GM23338 (cell line): ENCODE measurements at regions not wholly inside any gene's neighbourhood (a gene's known extent, or its start where the extent isn't known, plus 50 kb on each side); places are given as distances from the start of the nearest gene placed in this dataset.

Experiments
- ATAC-seq: fragments of 200-7000 bp; cut with Tn5 transposase; 3 replicates; pipeline ENCODE4 v1.9.1; 2020
- DNase-seq: peaks from one replicate; pipeline ENCODE4 v3.0.0-alpha.2; 2015; ENCODE audit warnings: low spot score
- H2AFZ ChIP-seq: fragments of 200-600 bp; sonication (generic); 2 replicates; pipeline ENCODE4 v1.8.0; 2016; ENCODE audit warnings: antibody characterized with exemption, mild to moderate bottlenecking, moderate library complexity
- H3F3A ChIP-seq: fragments of 200-600 bp; sonication (generic); replicated peaks from 2 replicates; pipeline ENCODE4 v1.8.0; 2017; ENCODE audit warnings: antibody characterized with exemption, mixed run types, low read depth
- H3K27ac ChIP-seq: fragments of 200-600 bp; sonication (generic); 2 replicates; pipeline ENCODE4 v1.6.1; 2016; ENCODE audit warnings: low read depth
- H3K27me3 ChIP-seq: fragments of 200-600 bp; sonication (generic); 2 replicates; pipeline ENCODE4 v1.8.0; 2016; ENCODE audit warnings: mild to moderate bottlenecking, mixed run types, moderate library complexity; ENCODE audit not compliant: insufficient read depth
- H3K36me3 ChIP-seq: fragments of 200-600 bp; sonication (generic); 2 replicates; pipeline ENCODE4 v1.8.0; 2016; ENCODE audit warnings: mild to moderate bottlenecking; ENCODE audit not compliant: insufficient read depth
- H3K4me1 ChIP-seq: fragments of 200-600 bp; sonication (generic); 2 replicates; pipeline ENCODE4 v1.8.0; 2016; ENCODE audit warnings: mild to moderate bottlenecking, moderate library complexity; ENCODE audit not compliant: insufficient read depth
- H3K4me2 ChIP-seq: fragments of 200-600 bp; sonication (generic); 2 replicates; pipeline ENCODE4 v1.7.1; 2017; ENCODE audit warnings: mixed run types
- H3K4me3 ChIP-seq: fragments of 200-600 bp; sonication (generic); 2 replicates; pipeline ENCODE4 v1.6.1; 2016; ENCODE audit warnings: mixed run types
- H3K79me2 ChIP-seq: fragments of 200-600 bp; sonication (generic); replicated peaks from 2 replicates; pipeline ENCODE4 v1.8.0; 2017; ENCODE audit warnings: mild to moderate bottlenecking; ENCODE audit not compliant: insufficient read depth
- H3K9me2 ChIP-seq: fragments of 200-600 bp; sonication (generic); 2 replicates; pipeline ENCODE4 v1.8.0; 2017; ENCODE audit not compliant: insufficient read depth
- H4K20me1 ChIP-seq: fragments of 200-600 bp; sonication (generic); replicated peaks from 2 replicates; pipeline ENCODE4 v1.8.0; 2017; ENCODE audit warnings: mild to moderate bottlenecking; ENCODE audit not compliant: insufficient read depth
- H3K27ac Mint-ChIP-seq: 2 replicates; pipeline ENCODE4 v1.8.0; 2020; ENCODE audit warnings: inconsistent platforms, mild to moderate bottlenecking, moderate library complexity, mixed read lengths
- H3K27me3 Mint-ChIP-seq: 3 replicates; pipeline ENCODE4 v1.8.0; 2022; ENCODE audit warnings: low read depth, mild to moderate bottlenecking, moderate library complexity, mixed read lengths, inconsistent platforms; ENCODE audit not compliant: insufficient read depth, poor library complexity
- H3K36me3 Mint-ChIP-seq: 3 replicates; pipeline ENCODE4 v1.8.0; 2021; ENCODE audit warnings: low read depth, mild to moderate bottlenecking, inconsistent platforms, moderate library complexity, mixed read lengths
- H3K4me1 Mint-ChIP-seq: 3 replicates; pipeline ENCODE4 v1.8.0; 2020; ENCODE audit warnings: mild to moderate bottlenecking, inconsistent platforms, mixed read lengths
- H3K4me3 Mint-ChIP-seq: 3 replicates; pipeline ENCODE4 v1.8.0; 2021; ENCODE audit warnings: moderate library complexity, mild to moderate bottlenecking, inconsistent platforms, mixed read lengths
- H3K9me3 Mint-ChIP-seq: 3 replicates; pipeline ENCODE4 v1.8.0; 2020; ENCODE audit warnings: moderate library complexity, mild to moderate bottlenecking, inconsistent platforms, mixed read lengths
- CREB1 ChIP-seq: fragments of 250-450 bp; sonication (Bioruptor Pico); IDR thresholded peaks from 2 replicates; pipeline ENCODE4 v1.5.0; 2020; ENCODE audit warnings: low read depth, mild to moderate bottlenecking, moderate library complexity
- EZH2 ChIP-seq: fragments of 200-600 bp; sonication (generic); IDR thresholded peaks from one replicate; pipeline ENCODE4 v1.8.0; 2017; ENCODE audit warnings: antibody characterized with exemption, mild to moderate bottlenecking, low read depth; ENCODE audit not compliant: unreplicated experiment
- EZH2phosphoT487 ChIP-seq: fragments of 200-600 bp; sonication (generic); IDR thresholded peaks from one replicate; pipeline ENCODE4 v1.8.1; 2018; ENCODE audit warnings: antibody characterized with exemption; ENCODE audit not compliant: unreplicated experiment
- JUNB ChIP-seq: IDR thresholded peaks from one replicate; pipeline ENCODE4 v1.6.1; 2016; ENCODE audit warnings: antibody characterized with exemption; ENCODE audit not compliant: unreplicated experiment
- NANOG ChIP-seq: IDR thresholded peaks from 2 replicates; pipeline ENCODE4 v1.6.1; 2016; ENCODE audit warnings: antibody characterized with exemption, borderline replicate concordance
- POLR2AphosphoS5 ChIP-seq: IDR thresholded peaks from 2 replicates; pipeline ENCODE4 v1.6.1; 2016; ENCODE audit warnings: antibody characterized with exemption, low read depth
- STAT1 ChIP-seq: IDR thresholded peaks from one replicate; pipeline ENCODE4 v1.6.1; 2016; ENCODE audit warnings: antibody characterized with exemption; ENCODE audit not compliant: unreplicated experiment
- ZNF114 ChIP-seq: fragments of 250-450 bp; sonication (Bioruptor Pico); IDR thresholded peaks from 2 replicates; pipeline ENCODE4 v1.5.0; 2020; ENCODE audit warnings: mild to moderate bottlenecking, moderate library complexity
- ZNF331 ChIP-seq: fragments of 250-450 bp; sonication (Bioruptor Pico); IDR thresholded peaks from 2 replicates; pipeline ENCODE4 v1.5.0; 2020; ENCODE audit warnings: low read depth, mild to moderate bottlenecking, moderate library complexity
- TF ChIP-seq, protein P1 (sequence below): IDR thresholded peaks from 2 replicates; pipeline ENCODE4 v1.6.1; 2016; ENCODE audit warnings: antibody characterized with exemption
- TF ChIP-seq, protein P2 (sequence below), 2 experiments: fragments of 200-600 bp in 1 of 2; sonication (generic) in 1 of 2; conservative IDR thresholded peaks; 2 replicates each; pipeline versions ENCODE4 v1.5.1 to v1.6.1; 2016 to 2017; ENCODE audit warnings: antibody characterized with exemption in 2 of 2, low read depth in 2 of 2, mild to moderate bottlenecking in 2 of 2, moderate library complexity in 1 of 2
- TF ChIP-seq, protein P3 (sequence below): fragments of 250-450 bp; sonication (Bioruptor Pico); IDR thresholded peaks from 2 replicates; pipeline ENCODE4 v1.5.0; 2020; ENCODE audit warnings: mild to moderate bottlenecking, moderate library complexity
- TF ChIP-seq, protein P4 (sequence below): IDR thresholded peaks from one replicate; pipeline ENCODE4 v1.6.1; 2018; ENCODE audit warnings: antibody characterized with exemption; ENCODE audit not compliant: unreplicated experiment

DNA sequence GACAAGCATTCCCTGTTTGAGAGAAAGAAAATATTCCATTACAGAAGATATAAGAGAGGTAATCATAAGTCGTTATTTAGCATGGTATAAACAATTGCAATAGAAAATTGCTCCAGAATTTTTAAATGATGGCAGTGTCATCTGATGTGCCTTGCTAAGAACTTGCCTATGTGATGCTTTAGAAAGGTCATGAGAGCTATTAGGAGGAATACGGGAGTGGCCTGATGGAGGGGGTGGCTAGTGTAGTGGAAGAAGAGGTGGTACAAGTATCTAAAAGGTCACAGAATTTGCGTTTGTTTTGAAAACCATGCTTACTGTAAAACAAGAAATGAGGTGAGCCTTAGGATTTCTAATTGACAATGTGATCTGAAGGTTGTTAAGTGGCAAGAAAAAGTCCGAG is 550.0 kb downstream of the TMX3 start:
- Histone ChIP-seq H3K9me2 (no peaks in the 10 kb centered on the region), H3K36me3 (no peaks in the 10 kb centered on the region), H3K4me1 (no peaks in the 10 kb centered on the region), H3K27me3 (no peaks in the 10 kb centered on the region), H3K4me2 (no peak overlapping the region), H3K4me3 (no peak overlapping the region), H2AFZ (no peak overlapping the region), H3F3A (no peaks in the 10 kb centered on the region), H4K20me1 (no peaks in the 10 kb centered on the region), H3K79me2 (no peaks in the 10 kb centered on the region), H3K27ac (no peak overlapping the region)
- peak; percentile 4 for DNase-seq
- H3K4me1 Mint-ChIP-seq = no peaks in the 10 kb centered on the region
- H3K9me3 Mint-ChIP-seq = peaks cover 4% of the 10 kb centered on the region; the same call in 1 of the 3 replicates
- no peaks in the 10 kb centered on the region for H3K36me3 Mint-ChIP-seq
- ATAC-seq = no peak
- H3K4me3 Mint-ChIP-seq = no peak overlapping the region
- peaks cover 2% of the 10 kb centered on the region for H3K27me3 Mint-ChIP-seq
- TF ChIP-seq ZNF331 (CRISPR knock-in tag) (no peak), ZNF114 (CRISPR knock-in tag) (no peak), EZH2 (no peak), EZH2phosphoT487 (no peak), JUNB (no peak), NANOG (no peak), CREB1 (CRISPR knock-in tag) (no peak), POLR2AphosphoS5 (no peak), STAT1 (no peak)
- TF ChIP-seq, protein P1, sequence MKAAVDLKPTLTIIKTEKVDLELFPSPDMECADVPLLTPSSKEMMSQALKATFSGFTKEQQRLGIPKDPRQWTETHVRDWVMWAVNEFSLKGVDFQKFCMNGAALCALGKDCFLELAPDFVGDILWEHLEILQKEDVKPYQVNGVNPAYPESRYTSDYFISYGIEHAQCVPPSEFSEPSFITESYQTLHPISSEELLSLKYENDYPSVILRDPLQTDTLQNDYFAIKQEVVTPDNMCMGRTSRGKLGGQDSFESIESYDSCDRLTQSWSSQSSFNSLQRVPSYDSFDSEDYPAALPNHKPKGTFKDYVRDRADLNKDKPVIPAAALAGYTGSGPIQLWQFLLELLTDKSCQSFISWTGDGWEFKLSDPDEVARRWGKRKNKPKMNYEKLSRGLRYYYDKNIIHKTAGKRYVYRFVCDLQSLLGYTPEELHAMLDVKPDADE = no peak
- TF ChIP-seq, protein P2, sequence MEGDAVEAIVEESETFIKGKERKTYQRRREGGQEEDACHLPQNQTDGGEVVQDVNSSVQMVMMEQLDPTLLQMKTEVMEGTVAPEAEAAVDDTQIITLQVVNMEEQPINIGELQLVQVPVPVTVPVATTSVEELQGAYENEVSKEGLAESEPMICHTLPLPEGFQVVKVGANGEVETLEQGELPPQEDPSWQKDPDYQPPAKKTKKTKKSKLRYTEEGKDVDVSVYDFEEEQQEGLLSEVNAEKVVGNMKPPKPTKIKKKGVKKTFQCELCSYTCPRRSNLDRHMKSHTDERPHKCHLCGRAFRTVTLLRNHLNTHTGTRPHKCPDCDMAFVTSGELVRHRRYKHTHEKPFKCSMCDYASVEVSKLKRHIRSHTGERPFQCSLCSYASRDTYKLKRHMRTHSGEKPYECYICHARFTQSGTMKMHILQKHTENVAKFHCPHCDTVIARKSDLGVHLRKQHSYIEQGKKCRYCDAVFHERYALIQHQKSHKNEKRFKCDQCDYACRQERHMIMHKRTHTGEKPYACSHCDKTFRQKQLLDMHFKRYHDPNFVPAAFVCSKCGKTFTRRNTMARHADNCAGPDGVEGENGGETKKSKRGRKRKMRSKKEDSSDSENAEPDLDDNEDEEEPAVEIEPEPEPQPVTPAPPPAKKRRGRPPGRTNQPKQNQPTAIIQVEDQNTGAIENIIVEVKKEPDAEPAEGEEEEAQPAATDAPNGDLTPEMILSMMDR (conservative IDR thresholded peaks at IDR 0.05; ENCODE audit: low read depth in 2 of 2) = no peak
- TF ChIP-seq, protein P3, sequence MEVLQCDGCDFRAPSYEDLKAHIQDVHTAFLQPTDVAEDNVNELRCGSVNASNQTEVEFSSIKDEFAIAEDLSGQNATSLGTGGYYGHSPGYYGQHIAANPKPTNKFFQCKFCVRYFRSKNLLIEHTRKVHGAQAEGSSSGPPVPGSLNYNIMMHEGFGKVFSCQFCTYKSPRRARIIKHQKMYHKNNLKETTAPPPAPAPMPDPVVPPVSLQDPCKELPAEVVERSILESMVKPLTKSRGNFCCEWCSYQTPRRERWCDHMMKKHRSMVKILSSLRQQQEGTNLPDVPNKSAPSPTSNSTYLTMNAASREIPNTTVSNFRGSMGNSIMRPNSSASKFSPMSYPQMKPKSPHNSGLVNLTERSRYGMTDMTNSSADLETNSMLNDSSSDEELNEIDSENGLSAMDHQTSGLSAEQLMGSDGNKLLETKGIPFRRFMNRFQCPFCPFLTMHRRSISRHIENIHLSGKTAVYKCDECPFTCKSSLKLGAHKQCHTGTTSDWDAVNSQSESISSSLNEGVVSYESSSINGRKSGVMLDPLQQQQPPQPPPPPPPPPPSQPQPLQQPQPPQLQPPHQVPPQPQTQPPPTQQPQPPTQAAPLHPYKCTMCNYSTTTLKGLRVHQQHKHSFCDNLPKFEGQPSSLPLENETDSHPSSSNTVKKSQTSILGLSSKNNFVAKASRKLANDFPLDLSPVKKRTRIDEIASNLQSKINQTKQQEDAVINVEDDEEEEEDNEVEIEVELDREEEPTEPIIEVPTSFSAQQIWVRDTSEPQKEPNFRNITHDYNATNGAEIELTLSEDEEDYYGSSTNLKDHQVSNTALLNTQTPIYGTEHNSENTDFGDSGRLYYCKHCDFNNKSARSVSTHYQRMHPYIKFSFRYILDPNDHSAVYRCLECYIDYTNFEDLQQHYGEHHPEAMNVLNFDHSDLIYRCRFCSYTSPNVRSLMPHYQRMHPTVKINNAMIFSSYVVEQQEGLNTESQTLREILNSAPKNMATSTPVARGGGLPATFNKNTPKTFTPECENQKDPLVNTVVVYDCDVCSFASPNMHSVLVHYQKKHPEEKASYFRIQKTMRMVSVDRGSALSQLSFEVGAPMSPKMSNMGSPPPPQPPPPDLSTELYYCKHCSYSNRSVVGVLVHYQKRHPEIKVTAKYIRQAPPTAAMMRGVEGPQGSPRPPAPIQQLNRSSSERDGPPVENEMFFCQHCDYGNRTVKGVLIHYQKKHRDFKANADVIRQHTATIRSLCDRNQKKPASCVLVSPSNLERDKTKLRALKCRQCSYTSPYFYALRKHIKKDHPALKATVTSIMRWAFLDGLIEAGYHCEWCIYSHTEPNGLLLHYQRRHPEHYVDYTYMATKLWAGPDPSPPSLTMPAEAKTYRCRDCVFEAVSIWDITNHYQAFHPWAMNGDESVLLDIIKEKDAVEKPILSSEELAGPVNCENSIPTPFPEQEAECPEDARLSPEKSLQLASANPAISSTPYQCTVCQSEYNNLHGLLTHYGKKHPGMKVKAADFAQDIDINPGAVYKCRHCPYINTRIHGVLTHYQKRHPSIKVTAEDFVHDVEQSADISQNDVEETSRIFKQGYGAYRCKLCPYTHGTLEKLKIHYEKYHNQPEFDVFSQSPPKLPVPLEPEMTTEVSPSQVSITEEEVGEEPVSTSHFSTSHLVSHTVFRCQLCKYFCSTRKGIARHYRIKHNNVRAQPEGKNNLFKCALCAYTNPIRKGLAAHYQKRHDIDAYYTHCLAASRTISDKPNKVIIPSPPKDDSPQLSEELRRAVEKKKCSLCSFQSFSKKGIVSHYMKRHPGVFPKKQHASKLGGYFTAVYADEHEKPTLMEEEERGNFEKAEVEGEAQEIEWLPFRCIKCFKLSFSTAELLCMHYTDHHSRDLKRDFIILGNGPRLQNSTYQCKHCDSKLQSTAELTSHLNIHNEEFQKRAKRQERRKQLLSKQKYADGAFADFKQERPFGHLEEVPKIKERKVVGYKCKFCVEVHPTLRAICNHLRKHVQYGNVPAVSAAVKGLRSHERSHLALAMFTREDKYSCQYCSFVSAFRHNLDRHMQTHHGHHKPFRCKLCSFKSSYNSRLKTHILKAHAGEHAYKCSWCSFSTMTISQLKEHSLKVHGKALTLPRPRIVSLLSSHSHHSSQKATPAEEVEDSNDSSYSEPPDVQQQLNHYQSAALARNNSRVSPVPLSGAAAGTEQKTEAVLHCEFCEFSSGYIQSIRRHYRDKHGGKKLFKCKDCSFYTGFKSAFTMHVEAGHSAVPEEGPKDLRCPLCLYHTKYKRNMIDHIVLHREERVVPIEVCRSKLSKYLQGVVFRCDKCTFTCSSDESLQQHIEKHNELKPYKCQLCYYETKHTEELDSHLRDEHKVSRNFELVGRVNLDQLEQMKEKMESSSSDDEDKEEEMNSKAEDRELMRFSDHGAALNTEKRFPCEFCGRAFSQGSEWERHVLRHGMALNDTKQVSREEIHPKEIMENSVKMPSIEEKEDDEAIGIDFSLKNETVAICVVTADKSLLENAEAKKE (CRISPR knock-in tag) = no peak
- TF ChIP-seq, protein P4, sequence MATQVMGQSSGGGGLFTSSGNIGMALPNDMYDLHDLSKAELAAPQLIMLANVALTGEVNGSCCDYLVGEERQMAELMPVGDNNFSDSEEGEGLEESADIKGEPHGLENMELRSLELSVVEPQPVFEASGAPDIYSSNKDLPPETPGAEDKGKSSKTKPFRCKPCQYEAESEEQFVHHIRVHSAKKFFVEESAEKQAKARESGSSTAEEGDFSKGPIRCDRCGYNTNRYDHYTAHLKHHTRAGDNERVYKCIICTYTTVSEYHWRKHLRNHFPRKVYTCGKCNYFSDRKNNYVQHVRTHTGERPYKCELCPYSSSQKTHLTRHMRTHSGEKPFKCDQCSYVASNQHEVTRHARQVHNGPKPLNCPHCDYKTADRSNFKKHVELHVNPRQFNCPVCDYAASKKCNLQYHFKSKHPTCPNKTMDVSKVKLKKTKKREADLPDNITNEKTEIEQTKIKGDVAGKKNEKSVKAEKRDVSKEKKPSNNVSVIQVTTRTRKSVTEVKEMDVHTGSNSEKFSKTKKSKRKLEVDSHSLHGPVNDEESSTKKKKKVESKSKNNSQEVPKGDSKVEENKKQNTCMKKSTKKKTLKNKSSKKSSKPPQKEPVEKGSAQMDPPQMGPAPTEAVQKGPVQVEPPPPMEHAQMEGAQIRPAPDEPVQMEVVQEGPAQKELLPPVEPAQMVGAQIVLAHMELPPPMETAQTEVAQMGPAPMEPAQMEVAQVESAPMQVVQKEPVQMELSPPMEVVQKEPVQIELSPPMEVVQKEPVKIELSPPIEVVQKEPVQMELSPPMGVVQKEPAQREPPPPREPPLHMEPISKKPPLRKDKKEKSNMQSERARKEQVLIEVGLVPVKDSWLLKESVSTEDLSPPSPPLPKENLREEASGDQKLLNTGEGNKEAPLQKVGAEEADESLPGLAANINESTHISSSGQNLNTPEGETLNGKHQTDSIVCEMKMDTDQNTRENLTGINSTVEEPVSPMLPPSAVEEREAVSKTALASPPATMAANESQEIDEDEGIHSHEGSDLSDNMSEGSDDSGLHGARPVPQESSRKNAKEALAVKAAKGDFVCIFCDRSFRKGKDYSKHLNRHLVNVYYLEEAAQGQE = no peak
- no peak overlapping the region for H3K27ac Mint-ChIP-seq
